Lower lobe of right lung (tissue), 2 donors: ENCODE measurements at regions not wholly inside any gene's neighbourhood (a gene's known extent, or its start where the extent isn't known, plus 50 kb on each side); places are given as distances from the start of the nearest gene placed in this dataset.

Source experiments
- ATAC-seq, 2 donors: fragments of 200-7000 bp; cut with Tn5 transposase; one replicate each; pipeline ENCODE4 v1.9.1; 2020 to 2022; ENCODE audit warnings: mild to moderate bottlenecking in 2 of 2, moderate library complexity in 2 of 2
- DNase-seq: peaks from one replicate; pipeline ENCODE4 v3.0.0-alpha.2; 2020
- H3K27ac ChIP-seq: fragments of 200-600 bp; one replicate; pipeline ENCODE4 v1.8.0; 2022
- H3K27me3 ChIP-seq: fragments of 200-600 bp; one replicate; pipeline ENCODE4 v1.8.0; 2022; ENCODE audit warnings: low read depth
- H3K36me3 ChIP-seq: fragments of 200-600 bp; one replicate; pipeline ENCODE4 v1.8.0; 2022; ENCODE audit warnings: mild to moderate bottlenecking
- H3K4me1 ChIP-seq: fragments of 200-600 bp; one replicate; pipeline ENCODE4 v1.8.0; 2022
- H3K4me3 ChIP-seq: fragments of 200-600 bp; one replicate; pipeline ENCODE4 v1.8.0; 2022; ENCODE audit warnings: mild to moderate bottlenecking
- H3K9me3 ChIP-seq: fragments of 200-600 bp; one replicate; pipeline ENCODE4 v1.8.0; 2022
- intact Hi-C: fragments of 100-400 bp; cut with DNase I; formaldehyde crosslinking; loops from one replicate; pipeline ENCODE4 v1.11.0; 2022
- TF ChIP-seq, protein P1 (sequence below): fragments of 200-600 bp; IDR thresholded peaks from one replicate; pipeline ENCODE4 v1.8.0; 2022; ENCODE audit warnings: antibody characterized with exemption, mild to moderate bottlenecking
- donor health status: DM: no; HTN: yes; CAD: no; lungs with severe emphysema.

DNA sequence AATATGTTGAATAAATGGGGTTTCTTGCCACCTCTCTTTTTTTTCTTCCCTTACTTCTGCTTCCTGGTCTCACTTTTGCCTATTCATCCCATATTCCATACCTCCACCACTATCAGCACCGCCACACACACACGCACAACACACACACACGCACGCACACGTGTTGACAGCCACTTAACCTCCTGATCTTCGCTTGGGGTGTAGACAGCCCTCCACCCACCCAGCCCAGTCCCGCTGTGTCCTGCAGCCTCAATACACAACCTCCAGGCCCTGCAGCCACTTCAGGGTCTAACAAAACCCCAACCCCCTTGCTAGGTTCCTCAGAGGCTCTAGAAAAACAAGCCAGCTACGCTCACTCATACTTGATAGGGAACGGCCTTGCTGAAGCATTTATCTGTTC lies 72.3 kb downstream of the LINC00237 start:
- no peak for DNase-seq
- no peaks in the 10 kb centered on the region for H3K36me3 ChIP-seq
- intact Hi-C loops: no loop called here
- H3K4me1 ChIP-seq: no peaks in the 10 kb centered on the region
- ATAC-seq: no peak
- no peaks in the 10 kb centered on the region for H3K9me3 ChIP-seq
- H3K27ac ChIP-seq: no peak overlapping the region
- H3K27me3 ChIP-seq: peaks cover 5% of the 10 kb centered on the region
- no peak overlapping the region for H3K4me3 ChIP-seq
- TF ChIP-seq, protein P1, sequence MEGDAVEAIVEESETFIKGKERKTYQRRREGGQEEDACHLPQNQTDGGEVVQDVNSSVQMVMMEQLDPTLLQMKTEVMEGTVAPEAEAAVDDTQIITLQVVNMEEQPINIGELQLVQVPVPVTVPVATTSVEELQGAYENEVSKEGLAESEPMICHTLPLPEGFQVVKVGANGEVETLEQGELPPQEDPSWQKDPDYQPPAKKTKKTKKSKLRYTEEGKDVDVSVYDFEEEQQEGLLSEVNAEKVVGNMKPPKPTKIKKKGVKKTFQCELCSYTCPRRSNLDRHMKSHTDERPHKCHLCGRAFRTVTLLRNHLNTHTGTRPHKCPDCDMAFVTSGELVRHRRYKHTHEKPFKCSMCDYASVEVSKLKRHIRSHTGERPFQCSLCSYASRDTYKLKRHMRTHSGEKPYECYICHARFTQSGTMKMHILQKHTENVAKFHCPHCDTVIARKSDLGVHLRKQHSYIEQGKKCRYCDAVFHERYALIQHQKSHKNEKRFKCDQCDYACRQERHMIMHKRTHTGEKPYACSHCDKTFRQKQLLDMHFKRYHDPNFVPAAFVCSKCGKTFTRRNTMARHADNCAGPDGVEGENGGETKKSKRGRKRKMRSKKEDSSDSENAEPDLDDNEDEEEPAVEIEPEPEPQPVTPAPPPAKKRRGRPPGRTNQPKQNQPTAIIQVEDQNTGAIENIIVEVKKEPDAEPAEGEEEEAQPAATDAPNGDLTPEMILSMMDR: no peak

GRCh38 chr20:21031666-21032065 lies 74.5 kb downstream of the LINC00237 start:
- intact Hi-C loops: no loop called here
- H3K36me3 ChIP-seq: no peaks in the 10 kb centered on the region
- peaks cover 5% of the 10 kb centered on the region for H3K27me3 ChIP-seq
- TF ChIP-seq, protein P1: no peak
- ATAC-seq (no peak), DNase-seq (no peak)
- no peaks in the 10 kb centered on the region for H3K9me3 ChIP-seq
- H3K4me3 ChIP-seq: no peak overlapping the region
- H3K27ac ChIP-seq: no peak overlapping the region
- no peaks in the 10 kb centered on the region for H3K4me1 ChIP-seq

- intact Hi-C loops: no loop called here
- Histone ChIP-seq H3K36me3 (no peaks in the 10 kb centered on the region), H3K9me3 (no peaks in the 10 kb centered on the region), H3K27me3 (peaks cover 5% of the 10 kb centered on the region), H3K4me3 (no peak overlapping the region), H3K27ac (no peak overlapping the region), H3K4me1 (no peaks in the 10 kb centered on the region)
- ATAC-seq: no peak
- no peak for DNase-seq
- TF ChIP-seq, protein P1: no peak
These were observed 76.8 kb downstream of the LINC00237 start for GRCh38 chr20:21029341-21029740.

GRCh38 chr20:21028921-21029320 lies 77.2 kb downstream of the LINC00237 start:
- no peak for ATAC-seq
- Histone ChIP-seq H3K36me3 (no peaks in the 10 kb centered on the region), H3K9me3 (no peaks in the 10 kb centered on the region), H3K4me1 (no peaks in the 10 kb centered on the region), H3K27me3 (peaks cover 5% of the 10 kb centered on the region), H3K4me3 (no peak overlapping the region), H3K27ac (no peak overlapping the region)
- intact Hi-C loops: no loop called here
- TF ChIP-seq, protein P1: no peak
- no peak for DNase-seq

DNA sequence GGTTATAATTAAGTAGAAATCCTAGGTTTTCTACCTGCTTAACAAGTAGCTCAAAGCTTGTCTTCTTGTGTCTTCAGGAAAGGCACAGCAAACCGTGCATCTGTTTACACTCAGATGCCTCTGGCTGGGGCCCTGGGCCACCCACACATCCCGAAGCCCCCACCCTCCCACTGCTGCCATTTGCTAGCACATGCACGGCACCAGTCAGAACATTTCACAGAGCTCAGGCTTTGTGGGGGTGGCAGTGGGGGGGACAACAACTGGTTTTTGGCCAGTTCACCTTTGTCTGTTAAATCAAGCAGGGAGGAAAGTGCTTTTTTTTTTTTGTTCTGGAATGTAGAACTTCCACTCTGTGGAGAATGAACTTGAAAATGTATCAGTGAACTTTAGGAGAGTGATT lies 77.7 kb downstream of the LINC00237 start:
- Histone ChIP-seq H3K4me3 (no peak overlapping the region), H3K27me3 (peaks cover 5% of the 10 kb centered on the region), H3K4me1 (no peaks in the 10 kb centered on the region), H3K27ac (no peak overlapping the region), H3K36me3 (no peaks in the 10 kb centered on the region), H3K9me3 (no peaks in the 10 kb centered on the region)
- intact Hi-C loops: no loop called here
- TF ChIP-seq, protein P1: no peak
- no peak for DNase-seq
- no peak for ATAC-seq

DNA sequence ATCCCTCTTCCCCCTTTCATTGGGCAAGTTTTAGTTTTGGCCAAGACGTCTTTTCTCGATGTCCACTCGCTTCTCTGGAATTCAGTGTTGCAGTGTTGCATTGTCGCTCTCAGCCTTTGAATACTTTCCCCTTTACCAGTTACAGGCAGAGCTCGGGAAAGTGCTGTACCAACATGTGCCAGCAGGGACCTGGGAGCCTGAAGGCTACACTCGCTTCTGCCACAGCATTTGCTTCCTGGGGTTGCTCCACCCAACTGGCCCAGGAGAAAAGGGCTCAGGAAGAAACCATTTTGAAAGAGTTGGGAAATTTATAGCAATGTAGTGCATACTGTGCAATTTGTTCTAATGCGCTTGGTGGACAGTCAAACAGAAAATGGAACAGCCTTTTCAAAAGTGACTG lies 78.6 kb downstream of the LINC00237 start:
- Histone ChIP-seq H3K27me3 (peaks cover 5% of the 10 kb centered on the region), H3K4me1 (no peaks in the 10 kb centered on the region), H3K27ac (no peak overlapping the region), H3K4me3 (no peak overlapping the region), H3K36me3 (no peaks in the 10 kb centered on the region), H3K9me3 (no peaks in the 10 kb centered on the region)
- DNase-seq: no peak
- ATAC-seq: no peak
- intact Hi-C loops: no loop called here
- TF ChIP-seq, protein P1: no peak
